ENCODE measurements at regions not wholly inside any gene's neighbourhood (a gene's known extent, or its start where the extent isn't known, plus 50 kb on each side); places are given as distances from the start of the nearest gene placed in this dataset.

DNA sequence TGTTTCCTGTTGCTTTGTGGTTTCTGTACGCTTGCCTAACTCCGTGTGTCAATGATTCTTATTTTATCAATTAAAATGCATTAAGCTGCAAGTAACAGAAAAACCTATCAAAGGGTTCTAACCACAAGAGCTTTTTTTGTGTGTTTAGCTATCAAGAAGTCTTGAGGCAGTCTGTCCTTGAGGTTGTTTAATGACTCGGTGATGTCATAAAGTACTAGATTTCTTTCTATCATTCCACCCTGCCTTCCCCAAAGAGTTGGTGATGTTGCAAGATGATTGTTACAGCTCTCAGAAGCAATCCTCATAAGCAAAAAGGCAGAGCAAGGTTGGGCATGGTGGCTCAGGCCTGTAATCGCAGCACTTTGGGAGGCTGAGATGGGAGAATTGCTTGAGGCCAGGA, 51.9 kb upstream of the SPTBN1 start:
- ChIA-PET POLR2A (no interaction called here), CTCF (interaction anchor here (0.5 kb wide), 1 partner anchor 290 kb away, joined by 3 read pairs; no protein-coding TSS in a partner anchor)
- Histone ChIP-seq H3K4me2 (no peak overlapping the region), H3K9me2 (no peaks in the 10 kb centered on the region), H3K27me3 (ENCODE audit: insufficient read depth) (no peaks in the 10 kb centered on the region), H3K4me3 (ENCODE audit: low read depth in 2 of 2, low read length in 1 of 2) (no peak overlapping the region), H2AFZ (ENCODE audit: low read depth) (no peak overlapping the region), H3K27ac (ENCODE audit: low read depth in 2 of 2, low read length in 1 of 2) (no peak overlapping the region), H3F3A (replicated peaks; ENCODE audit: insufficient read depth) (no peaks in the 10 kb centered on the region), H3K4me1 (ENCODE audit: control insufficient read depth in 1 of 2, insufficient read depth in 2 of 2, low read depth in 1 of 2, low read length in 1 of 2) (peaks cover 0 to 15% of the 10 kb centered on the region in 2 experiments; a peak in 3 of 4 replicates), H4K20me1 (ENCODE audit: insufficient read depth) (no peaks in the 10 kb centered on the region), H3K9ac (no peak overlapping the region), H3K79me2 (ENCODE audit: insufficient read depth) (no peaks in the 10 kb centered on the region), H3K9me3 (no peaks in the 10 kb centered on the region; the same call in 1 of the 2 replicates), H3K36me3 (replicated peaks in 1 of 2; ENCODE audit: control insufficient read depth in 1 of 2, insufficient read depth in 2 of 2, low read length in 1 of 2) (no peaks in the 10 kb centered on the region)
- no peak for DNase-seq
- WGBS (ENCODE audit: low lambda C conversion rate), result 94% methylated on average over 4 of the region's 4 CpGs
- TF ChIP-seq, protein P1, sequence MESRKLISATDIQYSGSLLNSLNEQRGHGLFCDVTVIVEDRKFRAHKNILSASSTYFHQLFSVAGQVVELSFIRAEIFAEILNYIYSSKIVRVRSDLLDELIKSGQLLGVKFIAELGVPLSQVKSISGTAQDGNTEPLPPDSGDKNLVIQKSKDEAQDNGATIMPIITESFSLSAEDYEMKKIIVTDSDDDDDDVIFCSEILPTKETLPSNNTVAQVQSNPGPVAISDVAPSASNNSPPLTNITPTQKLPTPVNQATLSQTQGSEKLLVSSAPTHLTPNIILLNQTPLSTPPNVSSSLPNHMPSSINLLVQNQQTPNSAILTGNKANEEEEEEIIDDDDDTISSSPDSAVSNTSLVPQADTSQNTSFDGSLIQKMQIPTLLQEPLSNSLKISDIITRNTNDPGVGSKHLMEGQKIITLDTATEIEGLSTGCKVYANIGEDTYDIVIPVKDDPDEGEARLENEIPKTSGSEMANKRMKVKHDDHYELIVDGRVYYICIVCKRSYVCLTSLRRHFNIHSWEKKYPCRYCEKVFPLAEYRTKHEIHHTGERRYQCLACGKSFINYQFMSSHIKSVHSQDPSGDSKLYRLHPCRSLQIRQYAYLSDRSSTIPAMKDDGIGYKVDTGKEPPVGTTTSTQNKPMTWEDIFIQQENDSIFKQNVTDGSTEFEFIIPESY (IDR thresholded peaks at IDR 0.05; ENCODE audit: borderline replicate concordance, low read depth), result no peak
- no peak for TF ChIP-seq FOXJ3 (CRISPR knock-in tag; IDR thresholded peaks at IDR 0.05)

DNA sequence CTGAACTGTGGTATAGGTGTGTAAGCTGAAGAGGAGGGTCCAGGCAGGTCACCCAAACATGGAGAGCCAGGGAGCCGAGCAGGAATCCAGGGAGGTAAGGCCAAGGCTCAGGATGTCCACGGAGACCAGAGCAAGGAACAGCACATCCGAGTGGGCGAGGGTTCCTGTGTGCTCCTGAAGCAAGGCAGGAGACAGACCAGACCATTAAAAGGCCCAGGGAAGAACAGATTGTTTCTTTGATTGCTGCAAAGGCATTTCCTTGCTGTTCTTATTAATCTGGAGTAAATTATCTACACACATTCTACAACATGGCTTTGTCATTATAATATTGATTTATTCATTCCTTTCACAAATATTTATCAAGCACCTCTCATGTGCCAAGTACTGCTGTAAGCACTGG, 50.1 kb upstream of the SPTBN1 start:
- H3K9me2 ChIP-seq, result no peaks in the 10 kb centered on the region
- H3K9me3 ChIP-seq, result no peaks in the 10 kb centered on the region; the same call in 1 of the 2 replicates
- H3K36me3 ChIP-seq (replicated peaks in 1 of 2; ENCODE audit: control insufficient read depth in 1 of 2, insufficient read depth in 2 of 2, low read length in 1 of 2), result no peaks in the 10 kb centered on the region
- no peaks in the 10 kb centered on the region for H4K20me1 ChIP-seq (ENCODE audit: insufficient read depth)
- no peak overlapping the region for H3K4me3 ChIP-seq (ENCODE audit: low read depth in 2 of 2, low read length in 1 of 2)
- no peaks in the 10 kb centered on the region for H3F3A ChIP-seq (replicated peaks; ENCODE audit: insufficient read depth)
- no peak overlapping the region for H3K9ac ChIP-seq
- CTCF ChIA-PET, result no interaction called here
- 70% methylated on average over 4 of the region's 4 CpGs for WGBS (ENCODE audit: low lambda C conversion rate)
- H3K27me3 ChIP-seq (ENCODE audit: insufficient read depth), result no peaks in the 10 kb centered on the region
- TF ChIP-seq, protein P2, sequence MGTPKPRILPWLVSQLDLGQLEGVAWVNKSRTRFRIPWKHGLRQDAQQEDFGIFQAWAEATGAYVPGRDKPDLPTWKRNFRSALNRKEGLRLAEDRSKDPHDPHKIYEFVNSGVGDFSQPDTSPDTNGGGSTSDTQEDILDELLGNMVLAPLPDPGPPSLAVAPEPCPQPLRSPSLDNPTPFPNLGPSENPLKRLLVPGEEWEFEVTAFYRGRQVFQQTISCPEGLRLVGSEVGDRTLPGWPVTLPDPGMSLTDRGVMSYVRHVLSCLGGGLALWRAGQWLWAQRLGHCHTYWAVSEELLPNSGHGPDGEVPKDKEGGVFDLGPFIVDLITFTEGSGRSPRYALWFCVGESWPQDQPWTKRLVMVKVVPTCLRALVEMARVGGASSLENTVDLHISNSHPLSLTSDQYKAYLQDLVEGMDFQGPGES (IDR thresholded peaks at IDR 0.05; ENCODE audit: low read depth, low read length), result no peak
- TF ChIP-seq FOSL2 (IDR thresholded peaks at IDR 0.05; ENCODE audit: borderline replicate concordance, low read depth) (no peak), YY1 (IDR thresholded peaks at IDR 0.05; ENCODE audit: low read depth) (no peak), RCOR1 (IDR thresholded peaks at IDR 0.05; ENCODE audit: low read length) (no peak), FOXM1 (IDR thresholded peaks at IDR 0.05; ENCODE audit: low read depth) (no peak), MEF2A (IDR thresholded peaks at IDR 0.05; ENCODE audit: borderline replicate concordance, low read depth) (no peak), TEAD4 (IDR thresholded peaks at IDR 0.05; ENCODE audit: borderline replicate concordance, insufficient read depth) (no peak), GABPA (IDR thresholded peaks at IDR 0.05; ENCODE audit: low read depth) (no peak), FOXJ3 (CRISPR knock-in tag; IDR thresholded peaks at IDR 0.05) (no peak), SMC3 (IDR thresholded peaks at IDR 0.05; ENCODE audit: low read depth, low read length) (no peak), ELF1 (IDR thresholded peaks at IDR 0.05) (no peak), RXRA (IDR thresholded peaks at IDR 0.05; ENCODE audit: borderline replicate concordance, low read depth) (no peak), EP300 (IDR thresholded peaks at IDR 0.05; ENCODE audit: borderline replicate concordance in 1 of 2, low read depth in 1 of 2, low read length in 1 of 2) (no peak), JUND (IDR thresholded peaks at IDR 0.05) (no peak), GATA2 (CRISPR knock-in tag; IDR thresholded peaks at IDR 0.05) (no peak), SIN3A (IDR thresholded peaks at IDR 0.05; ENCODE audit: borderline replicate concordance, low read depth, low read length) (no peak)
- TF ChIP-seq, protein P1 (IDR thresholded peaks at IDR 0.05; ENCODE audit: borderline replicate concordance, low read depth), result no peak
- TF ChIP-seq, protein P3, sequence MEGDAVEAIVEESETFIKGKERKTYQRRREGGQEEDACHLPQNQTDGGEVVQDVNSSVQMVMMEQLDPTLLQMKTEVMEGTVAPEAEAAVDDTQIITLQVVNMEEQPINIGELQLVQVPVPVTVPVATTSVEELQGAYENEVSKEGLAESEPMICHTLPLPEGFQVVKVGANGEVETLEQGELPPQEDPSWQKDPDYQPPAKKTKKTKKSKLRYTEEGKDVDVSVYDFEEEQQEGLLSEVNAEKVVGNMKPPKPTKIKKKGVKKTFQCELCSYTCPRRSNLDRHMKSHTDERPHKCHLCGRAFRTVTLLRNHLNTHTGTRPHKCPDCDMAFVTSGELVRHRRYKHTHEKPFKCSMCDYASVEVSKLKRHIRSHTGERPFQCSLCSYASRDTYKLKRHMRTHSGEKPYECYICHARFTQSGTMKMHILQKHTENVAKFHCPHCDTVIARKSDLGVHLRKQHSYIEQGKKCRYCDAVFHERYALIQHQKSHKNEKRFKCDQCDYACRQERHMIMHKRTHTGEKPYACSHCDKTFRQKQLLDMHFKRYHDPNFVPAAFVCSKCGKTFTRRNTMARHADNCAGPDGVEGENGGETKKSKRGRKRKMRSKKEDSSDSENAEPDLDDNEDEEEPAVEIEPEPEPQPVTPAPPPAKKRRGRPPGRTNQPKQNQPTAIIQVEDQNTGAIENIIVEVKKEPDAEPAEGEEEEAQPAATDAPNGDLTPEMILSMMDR (IDR thresholded peaks at IDR 0.05), result no peak
- no peak for DNase-seq
- no peak overlapping the region for H3K4me2 ChIP-seq
- no peak overlapping the region for H2AFZ ChIP-seq (ENCODE audit: low read depth)
- no peaks in the 10 kb centered on the region for H3K79me2 ChIP-seq (ENCODE audit: insufficient read depth)
- POLR2A ChIA-PET, result no interaction called here
- H3K4me1 ChIP-seq (ENCODE audit: control insufficient read depth in 1 of 2, insufficient read depth in 2 of 2, low read depth in 1 of 2, low read length in 1 of 2), result peaks cover 3 to 15% of the 10 kb centered on the region in 2 experiments; a peak in 3 of 4 replicates
- no peak overlapping the region for H3K27ac ChIP-seq (ENCODE audit: low read depth in 2 of 2, low read length in 1 of 2)
